ENCODE measurements at regions not wholly inside any gene's neighbourhood (a gene's known extent, or its start where the extent isn't known, plus 50 kb on each side); places are given as distances from the start of the nearest gene placed in this dataset.
A peak's percentile ranks its signal among the peaks of the same experiment; 100 is the strongest.

DNA sequence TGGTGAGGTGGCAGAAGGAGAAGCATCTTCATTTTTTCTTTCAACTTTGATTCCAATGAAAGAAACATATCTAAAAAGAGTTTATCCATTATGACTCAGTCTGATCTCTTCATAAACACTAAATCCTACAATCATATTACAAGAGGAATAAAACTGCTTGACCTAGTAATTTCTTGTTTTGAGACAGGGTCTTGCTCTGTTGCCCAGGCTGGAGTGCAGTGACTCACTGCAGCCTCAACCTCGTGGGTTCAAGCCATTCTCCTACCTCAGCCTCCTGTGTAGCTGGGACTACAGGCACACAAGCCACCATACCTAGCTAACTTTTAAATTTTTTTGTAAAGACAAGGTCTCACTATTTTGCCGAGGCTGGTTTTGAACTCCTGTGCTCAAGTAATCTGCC, 147.2 kb downstream of the NDUFA12 start:
- Histone ChIP-seq H3K27me3 (no peaks in the 10 kb centered on the region), H3K36me3 (no peaks in the 10 kb centered on the region), H3K27ac (peak overlapping the region in 1 of 2 donors; percentile 66), H3K4me3 (no peak overlapping the region), H3K9me3 (no peaks in the 10 kb centered on the region), H3K4me1 (no peaks in the 10 kb centered on the region)
- intact Hi-C loops (cut with DNase I; ENCODE audit: low total_unique reads): no loop called here
- no peak for TF ChIP-seq POLR2A (IDR thresholded peaks at IDR 0.05)
- TF ChIP-seq, protein P1, sequence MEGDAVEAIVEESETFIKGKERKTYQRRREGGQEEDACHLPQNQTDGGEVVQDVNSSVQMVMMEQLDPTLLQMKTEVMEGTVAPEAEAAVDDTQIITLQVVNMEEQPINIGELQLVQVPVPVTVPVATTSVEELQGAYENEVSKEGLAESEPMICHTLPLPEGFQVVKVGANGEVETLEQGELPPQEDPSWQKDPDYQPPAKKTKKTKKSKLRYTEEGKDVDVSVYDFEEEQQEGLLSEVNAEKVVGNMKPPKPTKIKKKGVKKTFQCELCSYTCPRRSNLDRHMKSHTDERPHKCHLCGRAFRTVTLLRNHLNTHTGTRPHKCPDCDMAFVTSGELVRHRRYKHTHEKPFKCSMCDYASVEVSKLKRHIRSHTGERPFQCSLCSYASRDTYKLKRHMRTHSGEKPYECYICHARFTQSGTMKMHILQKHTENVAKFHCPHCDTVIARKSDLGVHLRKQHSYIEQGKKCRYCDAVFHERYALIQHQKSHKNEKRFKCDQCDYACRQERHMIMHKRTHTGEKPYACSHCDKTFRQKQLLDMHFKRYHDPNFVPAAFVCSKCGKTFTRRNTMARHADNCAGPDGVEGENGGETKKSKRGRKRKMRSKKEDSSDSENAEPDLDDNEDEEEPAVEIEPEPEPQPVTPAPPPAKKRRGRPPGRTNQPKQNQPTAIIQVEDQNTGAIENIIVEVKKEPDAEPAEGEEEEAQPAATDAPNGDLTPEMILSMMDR (IDR thresholded peaks at IDR 0.05): no peak
- no peak for DNase-seq

- no peak for TF ChIP-seq POLR2A (IDR thresholded peaks at IDR 0.05)
- TF ChIP-seq, protein P1 (IDR thresholded peaks at IDR 0.05): no peak
- no peak for DNase-seq
- Histone ChIP-seq H3K9me3 (no peaks in the 10 kb centered on the region), H3K4me1 (no peaks in the 10 kb centered on the region), H3K27me3 (no peaks in the 10 kb centered on the region), H3K36me3 (no peaks in the 10 kb centered on the region), H3K27ac (peak overlapping the region in 1 of 2 donors; percentile 66), H3K4me3 (no peak overlapping the region)
- intact Hi-C loops (cut with DNase I; ENCODE audit: low total_unique reads): no loop called here
Observed at GRCh38 chr12:94855853-94856252, 147.6 kb downstream of the NDUFA12 start.

DNA sequence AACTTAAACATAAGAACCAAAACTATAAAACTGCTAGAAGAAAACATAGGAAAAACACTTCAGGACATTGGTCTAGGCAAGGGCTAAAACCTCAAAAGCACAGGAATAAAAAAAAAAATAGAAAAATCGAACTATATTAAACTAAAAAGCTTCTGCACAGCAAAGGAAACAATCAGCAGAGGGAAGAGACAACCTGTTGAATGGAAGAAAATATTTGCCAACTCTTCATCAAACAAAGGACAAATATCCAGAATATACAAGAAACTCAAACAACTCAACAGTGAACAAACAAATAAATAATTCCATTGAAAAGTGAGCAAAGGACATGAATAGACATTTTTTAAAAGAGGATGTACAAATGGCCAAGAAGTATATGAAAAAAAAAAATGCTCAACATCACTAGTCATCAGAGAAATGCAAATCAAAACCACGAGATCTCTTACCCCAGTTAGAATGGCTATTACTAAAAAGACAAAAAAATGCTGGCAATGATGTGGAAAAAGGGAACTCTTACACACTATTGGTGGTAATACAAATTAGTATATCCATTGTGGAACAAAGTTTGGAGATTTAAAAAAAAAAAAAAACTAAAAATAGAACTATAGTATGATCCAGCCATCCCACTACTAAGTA, 152.0 kb downstream of the NDUFA12 start:
- intact Hi-C loops (cut with DNase I; ENCODE audit: low total_unique reads): no loop called here
- DNase-seq: no peak

DNA sequence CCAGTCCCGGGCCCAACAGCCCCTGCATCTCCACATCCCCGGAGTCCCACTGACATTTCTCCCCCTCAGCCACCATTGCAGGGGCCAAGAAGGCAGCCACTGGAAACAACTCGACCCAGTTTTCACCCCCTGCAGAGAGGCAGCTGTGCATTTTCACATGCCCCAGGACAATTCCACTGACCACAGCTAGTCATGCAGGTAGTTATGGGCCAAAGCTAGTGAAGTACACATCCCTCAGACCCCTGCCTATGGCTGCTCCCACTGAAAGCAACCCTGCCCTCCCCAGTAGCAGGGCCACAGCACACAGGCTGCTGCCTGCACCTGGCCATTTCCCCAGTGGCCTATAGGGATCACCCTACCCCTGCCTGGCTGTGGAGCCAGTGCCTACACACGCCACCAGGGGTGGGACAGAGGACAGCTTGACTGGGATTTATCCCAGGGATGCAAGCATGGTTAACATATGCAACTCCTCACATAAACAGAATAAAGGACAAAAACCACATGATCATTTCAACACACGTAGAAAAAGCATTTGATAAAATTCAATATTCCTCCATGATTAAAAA, 154.0 kb downstream of the NDUFA12 start:
- no peak for TF ChIP-seq POLR2A (IDR thresholded peaks at IDR 0.05)
- TF ChIP-seq, protein P1 (IDR thresholded peaks at IDR 0.05): no peak
- no peaks in the 10 kb centered on the region for H3K27me3 ChIP-seq
- intact Hi-C loops (cut with DNase I; ENCODE audit: low total_unique reads): no loop called here
- DNase-seq: no peak
- H3K4me3 ChIP-seq: no peak overlapping the region
- no peaks in the 10 kb centered on the region for H3K36me3 ChIP-seq
- no peaks in the 10 kb centered on the region for H3K9me3 ChIP-seq
- no peak overlapping the region for H3K27ac ChIP-seq
- no peaks in the 10 kb centered on the region for H3K4me1 ChIP-seq

More for the DNA sequence above, 152.0 kb downstream of the NDUFA12 start:
- Histone ChIP-seq H3K36me3 (no peaks in the 10 kb centered on the region), H3K27me3 (no peaks in the 10 kb centered on the region), H3K9me3 (no peaks in the 10 kb centered on the region), H3K4me3 (no peak overlapping the region), H3K27ac (no peak overlapping the region), H3K4me1 (no peaks in the 10 kb centered on the region)
- TF ChIP-seq, protein P1 (IDR thresholded peaks at IDR 0.05): no peak
- TF ChIP-seq POLR2A (IDR thresholded peaks at IDR 0.05): no peak

DNA sequence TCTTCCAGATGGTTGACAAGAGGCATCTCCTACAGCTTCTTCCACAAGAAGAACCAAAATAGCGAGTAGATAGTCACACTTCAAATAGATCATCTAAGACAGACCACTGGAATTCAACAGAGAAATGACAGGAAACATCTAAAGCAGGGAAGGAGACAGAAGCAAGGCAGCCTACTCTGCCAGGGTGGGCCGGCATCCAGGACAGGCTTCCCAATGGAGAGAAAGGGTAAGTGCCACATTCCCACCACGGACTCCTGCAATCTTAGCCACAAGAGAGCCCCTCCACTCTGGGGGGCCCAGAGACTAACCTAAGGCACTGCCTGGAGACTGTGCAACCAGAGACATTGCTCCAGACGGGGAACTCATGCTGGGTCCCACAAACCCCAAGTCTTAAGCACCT, 154.5 kb downstream of the NDUFA12 start:
- no peaks in the 10 kb centered on the region for H3K27me3 ChIP-seq
- intact Hi-C loops (cut with DNase I; ENCODE audit: low total_unique reads): no loop called here
- H3K36me3 ChIP-seq: no peaks in the 10 kb centered on the region
- no peaks in the 10 kb centered on the region for H3K4me1 ChIP-seq
- no peaks in the 10 kb centered on the region for H3K9me3 ChIP-seq
- no peak overlapping the region for H3K27ac ChIP-seq
- no peak overlapping the region for H3K4me3 ChIP-seq
- no peak for DNase-seq
- TF ChIP-seq, protein P1 (IDR thresholded peaks at IDR 0.05): no peak
- no peak for TF ChIP-seq POLR2A (IDR thresholded peaks at IDR 0.05)
